ENCODE measurements at regions not wholly inside any gene's neighbourhood (a gene's known extent, or its start where the extent isn't known, plus 50 kb on each side); places are given as distances from the start of the nearest gene placed in this dataset.
"Not testable (repeated sequence)": the region's sequence is repeated elsewhere in the genome, so short reads cannot be mapped to it uniquely, and the experiment has no call there.

- DNase-seq (ENCODE audit: low read depth), result no peak
- in situ Hi-C loops (cut with HindIII; ENCODE audit: low pct_unique_long_range_greater_than_20kb, low sequenced_read_pairs), result no loop called here
Observed at GRCh38 chr6:100234625-100235024, 230.1 kb downstream of the SIM1 start.

GRCh38 chr6:100232781-100233573 lies 231.7 kb downstream of the SIM1 start:
- in situ Hi-C loops (cut with HindIII; ENCODE audit: low pct_unique_long_range_greater_than_20kb, low sequenced_read_pairs), result no loop called here
- no peak for DNase-seq (ENCODE audit: low read depth)

GRCh38 chr6:100230953-100231316 lies 233.8 kb downstream of the SIM1 start:
- DNase-seq (ENCODE audit: low read depth), result no peak
- in situ Hi-C loops (cut with HindIII; ENCODE audit: low pct_unique_long_range_greater_than_20kb, low sequenced_read_pairs), result no loop called here

GRCh38 chr6:100230115-100230952 lies 234.4 kb downstream of the SIM1 start:
- no peak for DNase-seq (ENCODE audit: low read depth)
- in situ Hi-C loops (cut with HindIII; ENCODE audit: low pct_unique_long_range_greater_than_20kb, low sequenced_read_pairs), result no loop called here

GRCh38 chr6:100229512-100229911 lies 235.2 kb downstream of the SIM1 start:
- in situ Hi-C loops (cut with HindIII; ENCODE audit: low pct_unique_long_range_greater_than_20kb, low sequenced_read_pairs), result no loop called here
- no peak for DNase-seq (ENCODE audit: low read depth)

GRCh38 chr6:100228834-100229441 lies 234.9 kb upstream of the MCHR2 start:
- in situ Hi-C loops (cut with HindIII; ENCODE audit: low pct_unique_long_range_greater_than_20kb, low sequenced_read_pairs), result no loop called here
- peak; percentile 59 for DNase-seq (ENCODE audit: low read depth)

GRCh38 chr6:100228437-100228833 lies 234.4 kb upstream of the MCHR2 start:
- DNase-seq (ENCODE audit: low read depth), result no peak
- in situ Hi-C loops (cut with HindIII; ENCODE audit: low pct_unique_long_range_greater_than_20kb, low sequenced_read_pairs), result no loop called here

- no peak for DNase-seq (ENCODE audit: low read depth)
- in situ Hi-C loops (cut with HindIII; ENCODE audit: low pct_unique_long_range_greater_than_20kb, low sequenced_read_pairs), result no loop called here
Observed at GRCh38 chr6:100226811-100227210, 232.8 kb upstream of the MCHR2 start.

GRCh38 chr6:100223952-100224351 lies 229.9 kb upstream of the MCHR2 start:
- DNase-seq (ENCODE audit: low read depth); in situ Hi-C loops (cut with HindIII; ENCODE audit: low pct_unique_long_range_greater_than_20kb, low sequenced_read_pairs): not testable (repeated sequence)

- DNase-seq (ENCODE audit: low read depth), result no peak
- in situ Hi-C loops (cut with HindIII; ENCODE audit: low pct_unique_long_range_greater_than_20kb, low sequenced_read_pairs), result no loop called here
Observed at GRCh38 chr6:100220543-100220942, 226.5 kb upstream of the MCHR2 start.

- DNase-seq (ENCODE audit: low read depth), result no peak
- in situ Hi-C loops (cut with HindIII; ENCODE audit: low pct_unique_long_range_greater_than_20kb, low sequenced_read_pairs), result no loop called here
Observed at GRCh38 chr6:100217225-100218012, 223.4 kb upstream of the MCHR2 start.

- DNase-seq (ENCODE audit: low read depth), result no peak
- in situ Hi-C loops (cut with HindIII; ENCODE audit: low pct_unique_long_range_greater_than_20kb, low sequenced_read_pairs), result no loop called here
Observed at GRCh38 chr6:100216760-100217159, 222.7 kb upstream of the MCHR2 start.

- DNase-seq (ENCODE audit: low read depth), result no peak
- in situ Hi-C loops (cut with HindIII; ENCODE audit: low pct_unique_long_range_greater_than_20kb, low sequenced_read_pairs), result no loop called here
Observed at GRCh38 chr6:100212131-100212530, 218.1 kb upstream of the MCHR2 start.

- no peak for DNase-seq (ENCODE audit: low read depth)
- in situ Hi-C loops (cut with HindIII; ENCODE audit: low pct_unique_long_range_greater_than_20kb, low sequenced_read_pairs), result no loop called here
Observed at GRCh38 chr6:100210137-100211117, 216.4 kb upstream of the MCHR2 start.

GRCh38 chr6:100209323-100210136 lies 215.5 kb upstream of the MCHR2 start:
- in situ Hi-C loops (cut with HindIII; ENCODE audit: low pct_unique_long_range_greater_than_20kb, low sequenced_read_pairs), result no loop called here
- DNase-seq (ENCODE audit: low read depth), result peak; percentile 11

GRCh38 chr6:100203400-100203799 lies 209.4 kb upstream of the MCHR2 start:
- in situ Hi-C loops (cut with HindIII; ENCODE audit: low pct_unique_long_range_greater_than_20kb, low sequenced_read_pairs), result no loop called here
- peak; percentile 87 for DNase-seq (ENCODE audit: low read depth)

Measured in Caki2 (cell line).